Fibroblast of pulmonary artery (primary cell): ENCODE measurements at regions not wholly inside any gene's neighbourhood (a gene's known extent, or its start where the extent isn't known, plus 50 kb on each side); places are given as distances from the start of the nearest gene placed in this dataset.
A peak's percentile ranks its signal among the peaks of the same experiment; 100 is the strongest.

Experiments used
- DNase-seq: peaks from one replicate; pipeline ENCODE4 v3.0.0-alpha.2; 2010; ENCODE audit warnings: low read depth
- H3K4me3 ChIP-seq: replicated peaks from 2 replicates; pipeline ENCODE4 v1.5.1; 2011; ENCODE audit warnings: low read depth, mild to moderate bottlenecking, control low read depth, low read length, moderate library complexity
- CTCF ChIP-seq: IDR thresholded peaks from 2 replicates; pipeline ENCODE4 v1.5.1; 2011; ENCODE audit warnings: mild to moderate bottlenecking, control low read depth, low read length, inconsistent platforms; ENCODE audit errors: missing control alignments

- peak; percentile 41 for DNase-seq
- TF ChIP-seq CTCF = no peak
- no peak overlapping the region for H3K4me3 ChIP-seq
These were observed 218.3 kb upstream of the DAAM1 start for GRCh38 chr14:58969951-58970751.

- DNase-seq = no peak
- no peak for TF ChIP-seq CTCF
- H3K4me3 ChIP-seq = no peak overlapping the region
These were observed 216.0 kb upstream of the DAAM1 start for GRCh38 chr14:58972233-58973017.

GRCh38 chr14:58977366-58977765 lies 211.1 kb upstream of the DAAM1 start:
- no peak for DNase-seq
- no peak overlapping the region for H3K4me3 ChIP-seq
- TF ChIP-seq CTCF = no peak

- H3K4me3 ChIP-seq = no peak overlapping the region
- peak; percentile 75 for DNase-seq
- TF ChIP-seq CTCF = no peak
These were observed 210.1 kb upstream of the DAAM1 start for GRCh38 chr14:58978343-58978742.

- H3K4me3 ChIP-seq = no peak overlapping the region
These were observed 209.1 kb upstream of the DAAM1 start for GRCh38 chr14:58979325-58979724.

GRCh38 chr14:58981840-58982239 lies 206.6 kb upstream of the DAAM1 start:
- no peak for DNase-seq
- TF ChIP-seq CTCF = no peak

More at GRCh38 chr14:58979325-58979724, 209.1 kb upstream of the DAAM1 start:
- TF ChIP-seq CTCF = no peak
- no peak for DNase-seq

More at GRCh38 chr14:58981840-58982239, 206.6 kb upstream of the DAAM1 start:
- H3K4me3 ChIP-seq = no peak overlapping the region
